GM12878 (cell line): ENCODE measurements at regions not wholly inside any gene's neighbourhood (a gene's known extent, or its start where the extent isn't known, plus 50 kb on each side); places are given as distances from the start of the nearest gene placed in this dataset.

Experiments
- ATAC-seq: fragments of 200-7000 bp; cut with Tn5 transposase; 3 replicates; pipeline ENCODE4 v1.9.1; 2020; ENCODE audit warnings: mild to moderate bottlenecking, moderate library complexity
- BruUV-seq: library from RNA; stranded (reverse); fragments of 400-500 nt; replicated peaks from 2 replicates; lab custom pipeline; 2021; lab: Mats Ljungman, UMichigan
- CTCF ChIA-PET: fragments of 300-600 bp; sonication (Branson Sonifier 250); formaldehyde crosslinking; extraction: SDS; loops from one replicate; lab custom pipeline; 2021; ENCODE audit warnings: inconsistent platforms; lab: Yijun Ruan, JAX
- POLR2A ChIA-PET: fragments of 350-600 bp; formaldehyde crosslinking; extraction: SDS; loops from one replicate; lab custom pipeline; 2021; ENCODE audit warnings: inconsistent platforms; lab: Charles Lee
- RAD21 ChIA-PET: fragments of 300-600 bp; sonication (Branson Sonifier 250); formaldehyde crosslinking; loops from one replicate; lab custom pipeline; 2023; ENCODE audit warnings: antibody characterized with exemption; ENCODE audit not compliant: unreplicated experiment; lab: Charles Lee
- SMC1A ChIA-PET: fragments of 300-600 bp; sonication (Branson Sonifier 250); formaldehyde crosslinking; loops from one replicate; lab custom pipeline; 2023; ENCODE audit not compliant: unreplicated experiment, uncharacterized antibody; lab: Charles Lee
- DNase-seq: peaks from one replicate; pipeline ENCODE4 v3.0.0-alpha.2; 2011; ENCODE audit warnings: low read depth, low spot score
- FAIRE-seq: peaks from 3 replicates; lab custom pipeline; 2011; peaks lifted over from hg19 to GRCh38; lab: Jason Lieb, UNC
- H2AFZ ChIP-seq: 2 replicates; pipeline ENCODE4 v1.6.0; 2011; ENCODE audit warnings: low read depth, low read length, control low read depth; ENCODE audit not compliant: control insufficient read depth
- H3K27ac ChIP-seq: 2 replicates; pipeline ENCODE4 v1.5.1; 2011; ENCODE audit warnings: control low read depth; ENCODE audit not compliant: control insufficient read depth, insufficient read depth
- H3K27me3 ChIP-seq, 2 experiments: replicated peaks in 1 of 2; 2 replicates each; pipeline versions ENCODE4 v1.6.0 to v1.6.1; 2011; ENCODE audit warnings: low read length in 1 of 2; ENCODE audit not compliant: control insufficient read depth in 2 of 2, insufficient read depth in 2 of 2
- H3K36me3 ChIP-seq, 2 experiments: 2 replicates each; pipeline ENCODE4 v1.5.1; 2011; ENCODE audit warnings: low read length in 1 of 2; ENCODE audit not compliant: control insufficient read depth in 2 of 2, insufficient read depth in 2 of 2
- H3K4me1 ChIP-seq: 2 replicates; pipeline ENCODE4 v1.6.1; 2011; ENCODE audit warnings: mild to moderate bottlenecking, low read length, moderate library complexity, mixed read lengths; ENCODE audit not compliant: control insufficient read depth, insufficient read depth
- H3K4me2 ChIP-seq: 2 replicates; pipeline ENCODE4 v1.6.0; 2011; ENCODE audit warnings: control low read depth; ENCODE audit not compliant: control insufficient read depth, insufficient read depth
- H3K4me3 ChIP-seq: fragments of 200-600 bp; sonication (generic); 2 replicates; pipeline ENCODE4 v1.5.1; 2016
- H3K79me2 ChIP-seq: 2 replicates; pipeline ENCODE4 v1.6.0; 2011; ENCODE audit warnings: low read length; ENCODE audit not compliant: control insufficient read depth, insufficient read depth
- H3K9ac ChIP-seq: 2 replicates; pipeline ENCODE4 v1.8.0; 2011; ENCODE audit warnings: low read length, control low read depth, mixed read lengths; ENCODE audit not compliant: control insufficient read depth, insufficient read depth
- H3K9me3 ChIP-seq: replicated peaks from 3 replicates; pipeline ENCODE4 v1.5.1; 2011; ENCODE audit warnings: mild to moderate bottlenecking, low read length; ENCODE audit not compliant: control insufficient read depth, insufficient read depth
- H4K20me1 ChIP-seq: 2 replicates; pipeline ENCODE4 v1.6.0; 2011; ENCODE audit not compliant: control insufficient read depth, insufficient read depth
- ASH2L ChIP-seq: fragments of 300-600, 200-600 bp; sonication (generic); IDR thresholded peaks from 2 replicates; pipeline ENCODE4 v1.6.1; 2017; ENCODE audit warnings: low read depth, mild to moderate bottlenecking, borderline replicate concordance
- EZH2 ChIP-seq: IDR thresholded peaks from 2 replicates; pipeline ENCODE4 v1.6.1; 2012; ENCODE audit warnings: low read depth, mild to moderate bottlenecking, control low read depth, inconsistent platforms, low read length, borderline replicate concordance; ENCODE audit not compliant: control insufficient read depth
- HDAC2 ChIP-seq: fragments of 200-600 bp; sonication (generic); IDR thresholded peaks from 2 replicates; pipeline ENCODE4 v1.6.1; 2017
- HDGF ChIP-seq: fragments of 450-650 bp; IDR thresholded peaks from 2 replicates; pipeline ENCODE4 v1.6.1; 2016; ENCODE audit warnings: antibody characterized with exemption
- KLF5 ChIP-seq: fragments of 450-650 bp; IDR thresholded peaks from 2 replicates; pipeline ENCODE4 v1.6.1; 2014; ENCODE audit warnings: mild to moderate bottlenecking; ENCODE audit not compliant: partially characterized antibody
- NBN ChIP-seq: fragments of 450-650 bp; IDR thresholded peaks from 2 replicates; pipeline ENCODE4 v1.6.1; 2016
- NR2C1 ChIP-seq: fragments of 450-650 bp; IDR thresholded peaks from 2 replicates; pipeline ENCODE4 v1.6.1; 2017; ENCODE audit warnings: antibody characterized with exemption, mild to moderate bottlenecking, moderate library complexity
- NR2F1 ChIP-seq: fragments of 450-650 bp; conservative IDR thresholded peaks from 2 replicates; pipeline ENCODE4 v1.6.1; 2017; ENCODE audit warnings: mild to moderate bottlenecking
- PAX8 ChIP-seq: fragments of 450-650 bp; IDR thresholded peaks from 2 replicates; pipeline ENCODE4 v1.6.1; 2017; ENCODE audit warnings: mild to moderate bottlenecking, moderate library complexity
- PML ChIP-seq: IDR thresholded peaks from 2 replicates; pipeline ENCODE4 v1.6.1; 2012; ENCODE audit warnings: low read length, inconsistent platforms
- POU2F2 ChIP-seq: IDR thresholded peaks from 3 replicates; pipeline ENCODE4 v1.6.1; 2011; ENCODE audit warnings: low read depth, mild to moderate bottlenecking, low read length, borderline replicate concordance
- RAD51 ChIP-seq: fragments of 450-650 bp; IDR thresholded peaks from 2 replicates; pipeline ENCODE4 v1.6.1; 2016; ENCODE audit warnings: moderate library complexity, mild to moderate bottlenecking, inconsistent platforms
- RCOR1 ChIP-seq: conservative IDR thresholded peaks from 2 replicates; pipeline ENCODE4 v1.6.1; 2012; ENCODE audit warnings: low read depth, low read length, improper control_type of control experiment
- RELA ChIP-seq: fragments of 450-650 bp; IDR thresholded peaks from 2 replicates; pipeline ENCODE4 v1.8.0; 2014; ENCODE audit warnings: borderline replicate concordance; ENCODE audit not compliant: partially characterized antibody
- RUNX3 ChIP-seq: IDR thresholded peaks from 2 replicates; pipeline ENCODE4 v1.6.1; 2012; ENCODE audit warnings: low read length, inconsistent platforms
- SREBF1 ChIP-seq: IDR thresholded peaks from 2 replicates; pipeline ENCODE4 v1.6.1; 2012; ENCODE audit warnings: mild to moderate bottlenecking, low read length
- SREBF2 ChIP-seq: IDR thresholded peaks from 2 replicates; pipeline ENCODE4 v1.6.1; 2012; ENCODE audit warnings: mild to moderate bottlenecking, low read length
- TCF12 ChIP-seq: IDR thresholded peaks from 2 replicates; pipeline ENCODE4 v1.6.1; 2011; ENCODE audit warnings: low read depth, mild to moderate bottlenecking, low read length
- WRNIP1 ChIP-seq: IDR thresholded peaks from 2 replicates; pipeline ENCODE4 v1.6.1; 2011; ENCODE audit warnings: low read depth, low read length, improper control_type of control experiment, borderline replicate concordance
- WGBS: methylation state at CpG from one replicate; pipeline ENCODE4 v1.1.6; 2016; ENCODE audit warnings: low lambda C conversion rate; ENCODE audit not compliant: insufficient replicate concordance, insufficient coverage; ENCODE audit errors: missing lambda C conversion rate; 5-methylcytosine and 5-hydroxymethylcytosine counted together
- in situ Hi-C: fragments of 300-500 bp; cut with MboI; formaldehyde crosslinking; loops from 9 replicates; pipeline ENCODE4 v1.14.3; 2018; ENCODE audit warnings: mixed read lengths
- intact Hi-C: fragments of 100-400 bp; cut with micrococcal nuclease; formaldehyde crosslinking; loops from one replicate; pipeline ENCODE4 v1.14.2; 2022; ENCODE audit not compliant: unreplicated experiment
- TF ChIP-seq, protein P1 (sequence below): fragments of 450-650 bp; IDR thresholded peaks from 2 replicates; pipeline ENCODE4 v1.6.1; 2016; ENCODE audit warnings: mild to moderate bottlenecking
- TF ChIP-seq, protein P2 (sequence below): fragments of 450-650 bp; IDR thresholded peaks from 2 replicates; pipeline ENCODE4 v1.6.1; 2017; ENCODE audit warnings: borderline replicate concordance

DNA sequence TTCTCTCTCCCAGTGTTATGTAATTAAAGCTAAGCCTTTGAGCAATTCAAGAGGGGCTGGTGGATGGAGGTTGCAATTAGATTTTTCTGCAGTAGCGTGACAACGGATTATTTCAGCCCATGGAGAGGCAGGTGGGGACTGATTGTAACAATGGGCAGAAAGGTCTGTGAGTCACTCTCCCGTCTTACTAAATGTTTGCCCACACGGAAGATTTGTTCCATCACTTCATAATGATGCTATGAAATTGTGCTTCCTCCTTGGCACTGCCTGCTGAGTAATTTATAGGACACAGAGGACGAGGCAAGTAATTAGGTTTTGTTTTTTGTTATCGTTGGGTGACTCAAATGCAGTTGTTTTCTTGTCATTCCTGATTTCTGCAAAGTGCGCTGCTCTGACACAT is 594.5 kb upstream of the DPP6 start:
- FAIRE-seq, result no peak
- POLR2A ChIA-PET, result no interaction called here
- H3K79me2 ChIP-seq, result no peaks in the 10 kb centered on the region

DNA sequence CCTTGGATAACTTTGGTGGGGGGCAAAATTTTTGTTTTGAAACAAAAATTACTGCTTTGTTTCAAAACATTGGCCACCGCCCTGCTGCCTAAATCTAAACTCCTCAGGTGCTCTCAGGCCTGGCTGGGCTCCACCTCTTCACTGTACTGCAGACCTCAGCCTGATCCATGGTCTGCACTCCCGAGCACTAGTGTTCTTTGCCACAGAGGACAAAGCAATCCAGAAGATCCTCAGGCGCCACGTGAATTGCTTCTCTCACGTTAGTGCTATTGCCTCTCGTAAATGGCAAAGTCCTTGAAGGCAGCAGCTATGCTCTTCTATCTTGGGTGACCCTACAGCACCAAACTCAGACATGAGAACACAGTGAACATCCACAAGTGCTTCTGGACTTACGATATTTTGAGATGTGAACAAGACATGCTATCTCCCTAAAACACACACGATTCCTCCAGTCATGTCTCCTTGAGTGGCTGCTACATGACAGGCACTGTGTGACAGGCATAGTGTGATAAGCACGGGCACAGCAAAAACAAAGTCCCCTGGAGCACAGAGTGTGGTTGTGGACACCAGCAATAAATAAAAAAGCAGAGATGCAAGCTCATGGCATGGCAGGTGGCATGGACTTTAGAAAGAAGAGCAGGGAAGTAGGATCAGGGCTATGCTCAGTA is 582.1 kb upstream of the DPP6 start:
- POLR2A ChIA-PET, result no interaction called here
- 7% methylated on average over 9 of the region's 9 CpGs for WGBS
- FAIRE-seq (no peak), ATAC-seq (no peak), DNase-seq (no peak)
- CTCF ChIA-PET, result no interaction called here
- H3K27me3 ChIP-seq, result no peaks in the 10 kb centered on the region
- no peak overlapping the region for H3K9ac ChIP-seq
- no peak for TF ChIP-seq POU2F2
- no peak for TF ChIP-seq HDGF
- no peak for TF ChIP-seq RCOR1
- TF ChIP-seq, protein P1, sequence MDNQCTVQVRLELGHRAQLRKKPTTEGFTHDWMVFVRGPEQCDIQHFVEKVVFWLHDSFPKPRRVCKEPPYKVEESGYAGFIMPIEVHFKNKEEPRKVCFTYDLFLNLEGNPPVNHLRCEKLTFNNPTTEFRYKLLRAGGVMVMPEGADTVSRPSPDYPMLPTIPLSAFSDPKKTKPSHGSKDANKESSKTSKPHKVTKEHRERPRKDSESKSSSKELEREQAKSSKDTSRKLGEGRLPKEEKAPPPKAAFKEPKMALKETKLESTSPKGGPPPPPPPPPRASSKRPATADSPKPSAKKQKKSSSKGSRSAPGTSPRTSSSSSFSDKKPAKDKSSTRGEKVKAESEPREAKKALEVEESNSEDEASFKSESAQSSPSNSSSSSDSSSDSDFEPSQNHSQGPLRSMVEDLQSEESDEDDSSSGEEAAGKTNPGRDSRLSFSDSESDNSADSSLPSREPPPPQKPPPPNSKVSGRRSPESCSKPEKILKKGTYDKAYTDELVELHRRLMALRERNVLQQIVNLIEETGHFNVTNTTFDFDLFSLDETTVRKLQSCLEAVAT, result no peak
- no peak for TF ChIP-seq WRNIP1
- TF ChIP-seq EZH2, result no peak
- no peak for TF ChIP-seq NBN
- TF ChIP-seq NR2F1, result no peak
- H3K4me2 ChIP-seq, result no peak overlapping the region
- H2AFZ ChIP-seq, result no peak overlapping the region
- no peak overlapping the region for H3K27ac ChIP-seq
- no peaks in the 10 kb centered on the region for H3K4me1 ChIP-seq
- no peaks in the 10 kb centered on the region for H4K20me1 ChIP-seq
- H3K9me3 ChIP-seq, result no peaks in the 10 kb centered on the region; the same call in 2 of the 3 replicates
- H3K79me2 ChIP-seq, result no peaks in the 10 kb centered on the region
- intact Hi-C loops, result no loop called here
- in situ Hi-C loops, result no loop called here
- no TSS peak for BruUV-seq
- H3K4me3 ChIP-seq, result no peak overlapping the region
- SMC1A ChIA-PET, result no interaction called here
- RAD21 ChIA-PET, result no interaction called here
- H3K36me3 ChIP-seq, result no peaks in the 10 kb centered on the region

More for the DNA sequence above, 594.5 kb upstream of the DPP6 start:
- no peak for ATAC-seq
- 4% methylated on average over 7 of the region's 7 CpGs for WGBS
- ChIA-PET RAD21 (no interaction called here), CTCF (no interaction called here), SMC1A (no interaction called here)
- H3K27ac ChIP-seq, result no peak overlapping the region
- H3K4me1 ChIP-seq, result no peaks in the 10 kb centered on the region
- no peak for DNase-seq
- H3K27me3 ChIP-seq, result no peaks in the 10 kb centered on the region
- H3K9ac ChIP-seq, result no peak overlapping the region
- H2AFZ ChIP-seq, result no peak overlapping the region
- no peak overlapping the region for H3K4me3 ChIP-seq
- no peaks in the 10 kb centered on the region for H3K36me3 ChIP-seq
- no peak overlapping the region for H3K4me2 ChIP-seq
- TF ChIP-seq SREBF2, result no peak
- TF ChIP-seq TCF12, result no peak
- TF ChIP-seq ASH2L, result no peak
- no peak for TF ChIP-seq RELA
- no peak for TF ChIP-seq PML
- TF ChIP-seq HDAC2, result no peak
- no peak for TF ChIP-seq PAX8
- TF ChIP-seq, protein P2, sequence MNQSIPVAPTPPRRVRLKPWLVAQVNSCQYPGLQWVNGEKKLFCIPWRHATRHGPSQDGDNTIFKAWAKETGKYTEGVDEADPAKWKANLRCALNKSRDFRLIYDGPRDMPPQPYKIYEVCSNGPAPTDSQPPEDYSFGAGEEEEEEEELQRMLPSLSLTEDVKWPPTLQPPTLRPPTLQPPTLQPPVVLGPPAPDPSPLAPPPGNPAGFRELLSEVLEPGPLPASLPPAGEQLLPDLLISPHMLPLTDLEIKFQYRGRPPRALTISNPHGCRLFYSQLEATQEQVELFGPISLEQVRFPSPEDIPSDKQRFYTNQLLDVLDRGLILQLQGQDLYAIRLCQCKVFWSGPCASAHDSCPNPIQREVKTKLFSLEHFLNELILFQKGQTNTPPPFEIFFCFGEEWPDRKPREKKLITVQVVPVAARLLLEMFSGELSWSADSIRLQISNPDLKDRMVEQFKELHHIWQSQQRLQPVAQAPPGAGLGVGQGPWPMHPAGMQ, result no peak
- TF ChIP-seq RAD51, result no peak
- no peak for TF ChIP-seq SREBF1
- no peak for TF ChIP-seq RUNX3
- TF ChIP-seq NR2C1, result no peak
- no peak for TF ChIP-seq KLF5
- intact Hi-C loops (no loop called here), in situ Hi-C loops (no loop called here)
- H3K9me3 ChIP-seq, result no peaks in the 10 kb centered on the region; the same call in 2 of the 3 replicates
- BruUV-seq, result no TSS peak
- no peaks in the 10 kb centered on the region for H4K20me1 ChIP-seq
